ENCODE measurements at regions not wholly inside any gene's neighbourhood (a gene's known extent, or its start where the extent isn't known, plus 50 kb on each side); places are given as distances from the start of the nearest gene placed in this dataset.
"Not testable (repeated sequence)": the region's sequence is repeated elsewhere in the genome, so short reads cannot be mapped to it uniquely, and the experiment has no call there.

GRCh38 chr6:140269591-140270165 is 895.2 kb upstream of the CITED2 start:
- DNase-seq: no peak

- DNase-seq: no peak
Measured at GRCh38 chr6:140264431-140264830, 890.0 kb upstream of the CITED2 start.

- not testable (repeated sequence) for DNase-seq
Measured at GRCh38 chr6:140258302-140258701, 883.9 kb upstream of the CITED2 start.

GRCh38 chr6:140256248-140256647 is 881.8 kb upstream of the CITED2 start:
- DNase-seq: no peak

- DNase-seq: no peak
Measured at GRCh38 chr6:140253096-140253495, 878.6 kb upstream of the CITED2 start.

GRCh38 chr6:140252099-140252498 is 877.7 kb upstream of the CITED2 start:
- no peak for DNase-seq

GRCh38 chr6:140245296-140246040 is 871.0 kb upstream of the CITED2 start:
- DNase-seq: no peak

GRCh38 chr6:140237251-140237650 is 862.8 kb upstream of the CITED2 start:
- DNase-seq: no peak

- DNase-seq: no peak
Measured at GRCh38 chr6:140236732-140237131, 862.3 kb upstream of the CITED2 start.

- DNase-seq: peak; percentile 12
Measured at GRCh38 chr6:140230282-140230681, 855.8 kb upstream of the CITED2 start.

- DNase-seq: no peak
Measured at GRCh38 chr6:140228491-140228890, 854.0 kb upstream of the CITED2 start.

GRCh38 chr6:140226637-140227036 is 852.2 kb upstream of the CITED2 start:
- no peak for DNase-seq

GRCh38 chr6:140225701-140226436 is 851.4 kb upstream of the CITED2 start:
- no peak for DNase-seq

GRCh38 chr6:140217283-140217682 is 842.8 kb upstream of the CITED2 start:
- DNase-seq: no peak

- no peak for DNase-seq
Measured at GRCh38 chr6:140209775-140210174, 835.3 kb upstream of the CITED2 start.

- DNase-seq: no peak
Measured at GRCh38 chr6:140208286-140208685, 833.8 kb upstream of the CITED2 start.

- DNase-seq: no peak
Measured at GRCh38 chr6:140205795-140206593, 831.5 kb upstream of the CITED2 start.

- DNase-seq: no peak
Measured at GRCh38 chr6:140204154-140204553, 829.7 kb upstream of the CITED2 start.

- no peak for DNase-seq
Measured at GRCh38 chr6:140203661-140204147, 829.3 kb upstream of the CITED2 start.

GRCh38 chr6:140202964-140203515 is 828.6 kb upstream of the CITED2 start:
- DNase-seq: no peak

GRCh38 chr6:140201787-140202458 is 827.5 kb upstream of the CITED2 start:
- DNase-seq: no peak

GRCh38 chr6:140193269-140193668 is 818.8 kb upstream of the CITED2 start:
- DNase-seq: no peak

Data from NCI-H510A (cell line).